ENCODE measurements at regions not wholly inside any gene's neighbourhood (a gene's known extent, or its start where the extent isn't known, plus 50 kb on each side); places are given as distances from the start of the nearest gene placed in this dataset.
A peak's percentile ranks its signal among the peaks of the same experiment; 100 is the strongest.
"Not testable (repeated sequence)": the region's sequence is repeated elsewhere in the genome, so short reads cannot be mapped to it uniquely, and the experiment has no call there.

- no peak for DNase-seq
These were observed 130.8 kb downstream of the DNAJB6 start for GRCh38 chr7:157467496-157468212.

GRCh38 chr7:157468221-157469111, 131.7 kb downstream of the DNAJB6 start:
- DNase-seq, result no peak

GRCh38 chr7:157469181-157470016, 132.6 kb downstream of the DNAJB6 start:
- no peak for DNase-seq

- DNase-seq, result no peak
These were observed 133.2 kb downstream of the DNAJB6 start for GRCh38 chr7:157470017-157470322.

- DNase-seq, result no peak
These were observed 133.9 kb downstream of the DNAJB6 start for GRCh38 chr7:157470701-157471131.

GRCh38 chr7:157471259-157472125, 134.7 kb downstream of the DNAJB6 start:
- DNase-seq, result no peak

GRCh38 chr7:157472311-157473050, 135.7 kb downstream of the DNAJB6 start:
- DNase-seq, result no peak

GRCh38 chr7:157473051-157473569, 136.3 kb downstream of the DNAJB6 start:
- DNase-seq, result no peak

- DNase-seq, result peak; percentile 24
These were observed 137.9 kb downstream of the DNAJB6 start for GRCh38 chr7:157474685-157475084.

- no peak for DNase-seq
These were observed 138.3 kb downstream of the DNAJB6 start for GRCh38 chr7:157475095-157475494.

GRCh38 chr7:157475601-157476000, 138.8 kb downstream of the DNAJB6 start:
- no peak for DNase-seq

- no peak for DNase-seq
These were observed 139.4 kb downstream of the DNAJB6 start for GRCh38 chr7:157476201-157476600.

GRCh38 chr7:157476654-157477549, 140.1 kb downstream of the DNAJB6 start:
- DNase-seq, result no peak

- DNase-seq, result no peak
These were observed 140.9 kb downstream of the DNAJB6 start for GRCh38 chr7:157477550-157478212.

- not testable (repeated sequence) for DNase-seq
These were observed 141.8 kb downstream of the DNAJB6 start for GRCh38 chr7:157478611-157479010.

GRCh38 chr7:157479326-157479725, 142.5 kb downstream of the DNAJB6 start:
- no peak for DNase-seq

GRCh38 chr7:157480371-157481050, 143.7 kb downstream of the DNAJB6 start:
- DNase-seq, result no peak

- no peak for DNase-seq
These were observed 144.6 kb downstream of the DNAJB6 start for GRCh38 chr7:157481389-157481788.

GRCh38 chr7:157482025-157482424, 145.2 kb downstream of the DNAJB6 start:
- no peak for DNase-seq

Data from NCI-H1048 (cell line).